IMR-90 (cell line): ENCODE measurements at regions not wholly inside any gene's neighbourhood (a gene's known extent, or its start where the extent isn't known, plus 50 kb on each side); places are given as distances from the start of the nearest gene placed in this dataset.

Experiments
- ATAC-seq: fragments of 200-7000 bp; cut with Tn5 transposase; 2 replicates; pipeline ENCODE4 v1.9.1; 2020; ENCODE audit warnings: low read depth, mild to moderate bottlenecking, moderate library complexity
- BruUV-seq: library from RNA; stranded (reverse); fragments of 400-500 nt; replicated peaks from 2 replicates; lab custom pipeline; 2021; lab: Mats Ljungman, UMichigan
- CTCF ChIA-PET: fragments of 300-600 bp; formaldehyde crosslinking; extraction: SDS; loops from one replicate; lab custom pipeline; 2021; ENCODE audit warnings: antibody characterized with exemption; lab: Yijun Ruan, JAX
- POLR2A ChIA-PET: fragments of 300-600 bp; sonication (Branson Sonifier 250); formaldehyde crosslinking; loops from one replicate; lab custom pipeline; 2022; ENCODE audit warnings: antibody characterized with exemption; ENCODE audit not compliant: unreplicated experiment; lab: Charles Lee
- DNase-seq: peaks from one replicate; pipeline ENCODE4 v3.0.0; 2013
- H2AFZ ChIP-seq: replicated peaks from 2 replicates; pipeline ENCODE3; 2013; ENCODE audit warnings: low read length, mild to moderate bottlenecking; ENCODE audit not compliant: poor library complexity
- H2AK5ac ChIP-seq: 2 replicates; pipeline ENCODE4 v1.6.1; 2013; ENCODE audit warnings: low read depth, low read length, inconsistent platforms
- H2AK9ac ChIP-seq: replicated peaks from 2 replicates; pipeline ENCODE3; 2013; ENCODE audit warnings: mild to moderate bottlenecking, low read depth, low read length, moderate library complexity; ENCODE audit not compliant: poor library complexity
- H2BK120ac ChIP-seq: 2 replicates; pipeline ENCODE4 v1.6.1; 2013; ENCODE audit warnings: low read depth, low read length, inconsistent platforms
- H2BK15ac ChIP-seq: 3 replicates; pipeline ENCODE4 v1.6.1; 2013; ENCODE audit warnings: low read depth, low read length, inconsistent platforms
- H2BK20ac ChIP-seq: 2 replicates; pipeline ENCODE4 v1.6.1; 2013; ENCODE audit warnings: low read depth, mild to moderate bottlenecking, inconsistent platforms, low read length, moderate library complexity
- H2BK5ac ChIP-seq: 2 replicates; pipeline ENCODE4 v1.6.1; 2013; ENCODE audit warnings: mild to moderate bottlenecking, low read depth, low read length, inconsistent platforms; ENCODE audit not compliant: poor library complexity, severe bottlenecking
- H3K14ac ChIP-seq: replicated peaks from 2 replicates; pipeline ENCODE4 v1.6.1; 2013; ENCODE audit warnings: low read depth, low read length, inconsistent platforms
- H3K18ac ChIP-seq: 2 replicates; pipeline ENCODE4 v1.6.1; 2013; ENCODE audit warnings: low read depth, low read length, control low read depth
- H3K23ac ChIP-seq: 2 replicates; pipeline ENCODE4 v1.6.1; 2013; ENCODE audit warnings: low read depth, low read length, inconsistent platforms
- H3K27ac ChIP-seq: 2 replicates; pipeline ENCODE4 v1.5.1; 2013; ENCODE audit warnings: mild to moderate bottlenecking, control low read depth, low read length; ENCODE audit not compliant: insufficient read depth
- H3K27me3 ChIP-seq: 2 replicates; pipeline ENCODE4 v1.6.1; 2013; ENCODE audit warnings: low read length; ENCODE audit not compliant: control insufficient read depth, insufficient read depth
- H3K36me3 ChIP-seq: 2 replicates; pipeline ENCODE4 v1.6.1; 2013; ENCODE audit warnings: low read length, mixed read lengths; ENCODE audit not compliant: control insufficient read depth, insufficient read depth
- H3K4ac ChIP-seq: 2 replicates; pipeline ENCODE4 v1.6.1; 2013; ENCODE audit warnings: low read depth, low read length, inconsistent platforms
- H3K4me1 ChIP-seq: 2 replicates; pipeline ENCODE4 v1.6.1; 2013; ENCODE audit warnings: low read length, mixed read lengths; ENCODE audit not compliant: control insufficient read depth, insufficient read depth
- H3K4me2 ChIP-seq: 2 replicates; pipeline ENCODE4 v1.6.1; 2013; ENCODE audit warnings: low read depth, mild to moderate bottlenecking, control low read depth, low read length, moderate library complexity
- H3K4me3 ChIP-seq: 2 replicates; pipeline ENCODE4 v1.5.1; 2013; ENCODE audit warnings: low read depth, mild to moderate bottlenecking, control low read depth, low read length, moderate library complexity; ENCODE audit not compliant: insufficient read depth
- H3K56ac ChIP-seq: 2 replicates; pipeline ENCODE4 v1.6.1; 2013; ENCODE audit warnings: low read length, inconsistent platforms; ENCODE audit not compliant: insufficient read depth; ENCODE audit errors: extremely low read depth
- H3K79me1 ChIP-seq, 2 experiments: 2 replicates each; pipeline ENCODE4 v1.6.1; 2013; ENCODE audit warnings: low read length in 2 of 2, inconsistent platforms in 1 of 2, low read depth in 1 of 2
- H3K9ac ChIP-seq: 2 replicates; pipeline ENCODE4 v1.6.1; 2013; ENCODE audit warnings: low read depth, low read length, control low read depth
- H3K9me1 ChIP-seq: 2 replicates; pipeline ENCODE4 v1.6.1; 2013; ENCODE audit warnings: low read length, inconsistent platforms; ENCODE audit not compliant: insufficient read depth
- H3K9me3 ChIP-seq: 2 replicates; pipeline ENCODE4 v1.6.1; 2013; ENCODE audit warnings: low read length; ENCODE audit not compliant: control insufficient read depth, insufficient read depth
- H4K20me1 ChIP-seq: 2 replicates; pipeline ENCODE4 v1.6.1; 2013; ENCODE audit warnings: low read length, inconsistent platforms; ENCODE audit not compliant: insufficient read depth
- H4K5ac ChIP-seq: 2 replicates; pipeline ENCODE4 v1.6.1; 2013; ENCODE audit warnings: mild to moderate bottlenecking, low read depth, low read length, control low read depth
- H4K8ac ChIP-seq, 2 experiments: 2 replicates each; pipeline ENCODE4 v1.6.1; 2013; ENCODE audit warnings: low read depth in 2 of 2, low read length in 2 of 2, control low read depth in 1 of 2, inconsistent platforms in 1 of 2
- H4K91ac ChIP-seq: 2 replicates; pipeline ENCODE4 v1.6.1; 2013; ENCODE audit warnings: low read depth, low read length, inconsistent platforms; ENCODE audit not compliant: insufficient read depth
- BHLHE40 ChIP-seq: fragments of 150-350 bp; IDR thresholded peaks from 2 replicates; pipeline ENCODE4 v1.6.1; 2016; ENCODE audit warnings: mild to moderate bottlenecking, low read depth, low read length
- CEBPB ChIP-seq: IDR thresholded peaks from 2 replicates; pipeline ENCODE4 v1.6.1; 2012; ENCODE audit warnings: low read depth, low read length, improper control_type of control experiment
- CHD1 ChIP-seq: IDR thresholded peaks from 2 replicates; pipeline ENCODE4 v1.6.1; 2012; ENCODE audit warnings: low read depth, low read length, improper control_type of control experiment
- FOS ChIP-seq: fragments of 150-350 bp; IDR thresholded peaks from 2 replicates; pipeline ENCODE4 v1.6.1; 2016; ENCODE audit warnings: low read depth, low read length
- MAFK ChIP-seq: IDR thresholded peaks from 2 replicates; pipeline ENCODE4 v1.6.1; 2012; ENCODE audit warnings: low read depth, low read length, improper control_type of control experiment
- MAZ ChIP-seq: IDR thresholded peaks from 2 replicates; pipeline ENCODE4 v1.6.1; 2012; ENCODE audit warnings: low read depth, mild to moderate bottlenecking, low read length, improper control_type of control experiment, moderate library complexity, borderline replicate concordance
- MXI1 ChIP-seq: IDR thresholded peaks from 2 replicates; pipeline ENCODE4 v1.6.1; 2012; ENCODE audit warnings: low read depth, mild to moderate bottlenecking, low read length, moderate library complexity, borderline replicate concordance
- NFE2L2 ChIP-seq: fragments of 150-350 bp; IDR thresholded peaks from 2 replicates; pipeline ENCODE4 v1.6.1; 2016; ENCODE audit warnings: low read depth, mild to moderate bottlenecking, low read length
- POLR2A ChIP-seq: IDR thresholded peaks from 2 replicates; pipeline ENCODE4 v1.6.1; 2012; ENCODE audit warnings: mild to moderate bottlenecking, low read depth, low read length
- RAD21 ChIP-seq: IDR thresholded peaks from 2 replicates; pipeline ENCODE4 v1.6.1; 2012; ENCODE audit warnings: low read length, improper control_type of control experiment
- RCOR1 ChIP-seq: IDR thresholded peaks from 2 replicates; pipeline ENCODE4 v1.6.1; 2012; ENCODE audit warnings: mild to moderate bottlenecking, low read length, improper control_type of control experiment; ENCODE audit not compliant: insufficient replicate concordance
- RFX5 ChIP-seq: IDR thresholded peaks from 2 replicates; pipeline ENCODE4 v1.8.0; 2012; ENCODE audit warnings: low read depth, mild to moderate bottlenecking, low read length, moderate library complexity
- SMC3 ChIP-seq: fragments of 150-350 bp; IDR thresholded peaks from 2 replicates; pipeline ENCODE4 v1.6.1; 2016; ENCODE audit warnings: low read depth, mild to moderate bottlenecking, antibody characterized with exemption, low read length, moderate library complexity
- WGBS, 2 experiments: methylation state at CpG; one replicate each; pipeline versions ENCODE4 v1.1.5 to v1.1.7; 2013; ENCODE audit warnings: missing lambda C conversion rate in 2 of 2; ENCODE audit not compliant: insufficient read length in 1 of 2; ENCODE audit errors: extremely low coverage in 2 of 2; 5-methylcytosine and 5-hydroxymethylcytosine counted together
- dilution Hi-C: fragments of 300-500 bp; cut with HindIII; formaldehyde crosslinking; loops from one replicate; pipeline ENCODE4 v1.14.3; 2018; ENCODE audit warnings: low sequenced_read_pairs; ENCODE audit not compliant: unreplicated experiment
- in situ Hi-C: fragments of 300-500 bp; cut with MboI; formaldehyde crosslinking; loops from 3 replicates; pipeline ENCODE4 v1.14.3; 2019; ENCODE audit warnings: low sequenced_read_pairs, inconsistent platforms, mixed read lengths
- intact Hi-C: fragments of 100-400 bp; cut with micrococcal nuclease; formaldehyde crosslinking; loops from 2 replicates; pipeline ENCODE4 v1.10.0; 2022
- TF ChIP-seq, protein P1 (sequence below): fragments of 150-350 bp; IDR thresholded peaks from 2 replicates; pipeline ENCODE4 v1.6.1; 2017; ENCODE audit warnings: mild to moderate bottlenecking, antibody characterized with exemption, low read length, low read depth
- TF ChIP-seq, protein P2 (sequence below): fragments of 150-350 bp; IDR thresholded peaks from 2 replicates; pipeline ENCODE4 v1.6.1; 2016; ENCODE audit warnings: low read depth, mild to moderate bottlenecking, low read length, moderate library complexity, borderline replicate concordance
- TF ChIP-seq, protein P3 (sequence below): conservative IDR thresholded peaks from 2 replicates; pipeline ENCODE4 v1.5.1; 2012; ENCODE audit warnings: mild to moderate bottlenecking, low read depth, low read length, improper control_type of control experiment

DNA sequence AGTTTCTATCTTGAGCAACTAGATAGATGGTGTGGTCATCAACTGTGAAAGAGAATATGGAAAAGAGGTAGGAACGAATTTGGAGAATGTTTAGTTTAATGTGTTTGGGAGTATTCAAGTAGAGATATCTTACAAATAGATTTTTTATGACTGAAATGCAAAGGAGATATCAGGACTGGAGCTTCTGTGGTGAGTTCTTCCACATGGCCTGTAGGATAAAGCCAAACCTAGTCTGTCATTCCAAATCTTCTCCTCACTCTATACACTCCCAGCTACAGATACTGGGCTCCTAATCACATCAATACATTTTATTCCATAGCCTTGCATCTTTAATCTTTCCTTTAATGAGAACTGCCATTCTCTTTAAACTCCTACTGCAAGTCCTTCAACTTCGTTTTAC, 194.3 kb downstream of the FIGN start:
- dilution Hi-C loops, result no loop called here
- no peaks in the 10 kb centered on the region for H3K79me1 ChIP-seq

More for the DNA sequence above, 194.3 kb downstream of the FIGN start:
- H3K56ac ChIP-seq, result no peak overlapping the region
- H3K4ac ChIP-seq, result no peak overlapping the region
- ChIA-PET POLR2A (no interaction called here), CTCF (no interaction called here)
- in situ Hi-C loops, result no loop called here
- H3K27me3 ChIP-seq, result no peaks in the 10 kb centered on the region
- no peak overlapping the region for H2BK15ac ChIP-seq
- no peak overlapping the region for H3K9ac ChIP-seq
- TF ChIP-seq, protein P1, sequence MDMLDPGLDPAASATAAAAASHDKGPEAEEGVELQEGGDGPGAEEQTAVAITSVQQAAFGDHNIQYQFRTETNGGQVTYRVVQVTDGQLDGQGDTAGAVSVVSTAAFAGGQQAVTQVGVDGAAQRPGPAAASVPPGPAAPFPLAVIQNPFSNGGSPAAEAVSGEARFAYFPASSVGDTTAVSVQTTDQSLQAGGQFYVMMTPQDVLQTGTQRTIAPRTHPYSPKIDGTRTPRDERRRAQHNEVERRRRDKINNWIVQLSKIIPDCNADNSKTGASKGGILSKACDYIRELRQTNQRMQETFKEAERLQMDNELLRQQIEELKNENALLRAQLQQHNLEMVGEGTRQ, result no peak
- no peak for TF ChIP-seq FOS
- TF ChIP-seq, protein P2, sequence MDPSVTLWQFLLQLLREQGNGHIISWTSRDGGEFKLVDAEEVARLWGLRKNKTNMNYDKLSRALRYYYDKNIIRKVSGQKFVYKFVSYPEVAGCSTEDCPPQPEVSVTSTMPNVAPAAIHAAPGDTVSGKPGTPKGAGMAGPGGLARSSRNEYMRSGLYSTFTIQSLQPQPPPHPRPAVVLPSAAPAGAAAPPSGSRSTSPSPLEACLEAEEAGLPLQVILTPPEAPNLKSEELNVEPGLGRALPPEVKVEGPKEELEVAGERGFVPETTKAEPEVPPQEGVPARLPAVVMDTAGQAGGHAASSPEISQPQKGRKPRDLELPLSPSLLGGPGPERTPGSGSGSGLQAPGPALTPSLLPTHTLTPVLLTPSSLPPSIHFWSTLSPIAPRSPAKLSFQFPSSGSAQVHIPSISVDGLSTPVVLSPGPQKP, result no peak
- no peak for TF ChIP-seq RCOR1
- no peak for TF ChIP-seq NFE2L2
- no peak for TF ChIP-seq CEBPB
- TF ChIP-seq MAZ, result no peak
- no peak for TF ChIP-seq SMC3
- TF ChIP-seq CHD1, result no peak
- no peak for TF ChIP-seq BHLHE40
- no peak for TF ChIP-seq MAFK
- no peak for TF ChIP-seq MXI1
- no peak for TF ChIP-seq POLR2A
- TF ChIP-seq, protein P3, sequence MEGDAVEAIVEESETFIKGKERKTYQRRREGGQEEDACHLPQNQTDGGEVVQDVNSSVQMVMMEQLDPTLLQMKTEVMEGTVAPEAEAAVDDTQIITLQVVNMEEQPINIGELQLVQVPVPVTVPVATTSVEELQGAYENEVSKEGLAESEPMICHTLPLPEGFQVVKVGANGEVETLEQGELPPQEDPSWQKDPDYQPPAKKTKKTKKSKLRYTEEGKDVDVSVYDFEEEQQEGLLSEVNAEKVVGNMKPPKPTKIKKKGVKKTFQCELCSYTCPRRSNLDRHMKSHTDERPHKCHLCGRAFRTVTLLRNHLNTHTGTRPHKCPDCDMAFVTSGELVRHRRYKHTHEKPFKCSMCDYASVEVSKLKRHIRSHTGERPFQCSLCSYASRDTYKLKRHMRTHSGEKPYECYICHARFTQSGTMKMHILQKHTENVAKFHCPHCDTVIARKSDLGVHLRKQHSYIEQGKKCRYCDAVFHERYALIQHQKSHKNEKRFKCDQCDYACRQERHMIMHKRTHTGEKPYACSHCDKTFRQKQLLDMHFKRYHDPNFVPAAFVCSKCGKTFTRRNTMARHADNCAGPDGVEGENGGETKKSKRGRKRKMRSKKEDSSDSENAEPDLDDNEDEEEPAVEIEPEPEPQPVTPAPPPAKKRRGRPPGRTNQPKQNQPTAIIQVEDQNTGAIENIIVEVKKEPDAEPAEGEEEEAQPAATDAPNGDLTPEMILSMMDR, result no peak
- no peak for TF ChIP-seq RAD21
- no peak for TF ChIP-seq RFX5
- H3K18ac ChIP-seq, result no peak overlapping the region
- no peaks in the 10 kb centered on the region for H3K36me3 ChIP-seq
- no peak overlapping the region for H2AFZ ChIP-seq
- H3K14ac ChIP-seq, result no peak overlapping the region
- ATAC-seq, result no peak
- no peak overlapping the region for H4K8ac ChIP-seq
- no peak overlapping the region for H2BK5ac ChIP-seq
- H3K4me3 ChIP-seq, result no peak overlapping the region
- no peaks in the 10 kb centered on the region for H4K20me1 ChIP-seq
- H3K9me3 ChIP-seq, result no peaks in the 10 kb centered on the region
- no peak overlapping the region for H2BK120ac ChIP-seq
- no peak overlapping the region for H4K5ac ChIP-seq
- no peaks in the 10 kb centered on the region for H3K9me1 ChIP-seq
- H3K23ac ChIP-seq, result no peak overlapping the region
- WGBS, 2 experiments, result 17 to 100% methylated on average over 1 of the region's 2 CpGs
- no peak overlapping the region for H2AK5ac ChIP-seq
- DNase-seq, result no peak
- no peak overlapping the region for H2AK9ac ChIP-seq
- no peak overlapping the region for H2BK20ac ChIP-seq
- H3K4me1 ChIP-seq, result no peaks in the 10 kb centered on the region
- H3K27ac ChIP-seq, result no peak overlapping the region
- intact Hi-C loops, result no loop called here
- BruUV-seq, result no TSS peak
- H4K91ac ChIP-seq, result no peak overlapping the region
- no peak overlapping the region for H3K4me2 ChIP-seq
